GM18868 (cell line): ENCODE measurements at regions not wholly inside any gene's neighbourhood (a gene's known extent, or its start where the extent isn't known, plus 50 kb on each side); places are given as distances from the start of the nearest gene placed in this dataset.
"Not testable (repeated sequence)": the region's sequence is repeated elsewhere in the genome, so short reads cannot be mapped to it uniquely, and the experiment has no call there.

Experiments
- ATAC-seq: cut with Tn5 transposase; IDR thresholded peaks from one replicate; pipeline ENCODE4 v1.9.1; 2021; ENCODE audit warnings: mild to moderate bottlenecking, moderate library complexity; ENCODE audit not compliant: unreplicated experiment

DNA sequence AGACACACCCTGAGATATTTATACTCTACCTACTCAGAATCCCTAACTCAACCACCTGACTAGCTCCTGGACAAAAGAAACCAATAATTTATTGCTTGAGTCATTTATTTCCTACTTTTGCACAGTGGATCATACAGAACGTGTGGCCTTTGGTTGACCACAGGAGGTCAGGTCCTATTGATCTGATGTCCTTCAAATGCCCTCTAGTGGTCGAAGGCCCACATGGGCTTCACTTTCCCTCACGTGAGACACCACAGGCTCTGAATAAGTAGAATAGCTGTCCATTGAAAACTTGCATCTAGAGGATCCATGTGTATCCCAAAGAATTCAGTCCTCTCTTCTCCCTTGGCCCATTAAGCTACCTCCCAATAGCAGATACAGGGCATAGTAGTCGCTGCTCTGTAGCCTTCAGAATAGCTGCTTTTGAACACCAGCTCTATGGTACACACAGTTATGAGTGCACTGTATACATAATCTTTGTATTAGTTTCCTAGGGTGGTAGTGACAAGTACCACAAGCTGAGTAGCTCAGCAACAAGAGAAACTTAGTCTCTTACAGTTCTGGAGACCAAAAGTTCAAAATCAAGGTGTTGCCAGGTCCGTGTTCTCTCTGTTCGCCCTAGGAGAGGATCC lies 177.6 kb upstream of the SMARCA2 start:
- ATAC-seq, result peak; percentile 71

DNA sequence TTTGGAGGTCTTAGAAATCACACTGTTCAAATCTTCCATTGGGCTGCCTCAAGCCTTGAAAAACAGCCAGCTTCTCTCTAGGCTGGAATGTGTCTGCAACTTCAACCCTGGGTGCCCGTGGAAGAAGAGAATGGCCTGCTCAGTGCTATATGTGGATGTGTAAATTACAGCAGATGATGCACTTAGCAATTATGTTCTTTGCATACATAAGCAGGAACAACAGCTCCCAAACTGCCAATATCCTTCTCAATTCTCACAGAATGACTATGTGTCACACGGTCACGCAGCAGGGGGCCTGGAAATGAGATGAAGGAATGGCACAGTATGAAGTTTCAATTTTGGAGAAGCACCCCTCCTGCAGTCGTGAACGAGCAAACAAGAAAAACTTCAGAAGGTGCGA lies 175.2 kb upstream of the SMARCA2 start:
- ATAC-seq, result no peak

DNA sequence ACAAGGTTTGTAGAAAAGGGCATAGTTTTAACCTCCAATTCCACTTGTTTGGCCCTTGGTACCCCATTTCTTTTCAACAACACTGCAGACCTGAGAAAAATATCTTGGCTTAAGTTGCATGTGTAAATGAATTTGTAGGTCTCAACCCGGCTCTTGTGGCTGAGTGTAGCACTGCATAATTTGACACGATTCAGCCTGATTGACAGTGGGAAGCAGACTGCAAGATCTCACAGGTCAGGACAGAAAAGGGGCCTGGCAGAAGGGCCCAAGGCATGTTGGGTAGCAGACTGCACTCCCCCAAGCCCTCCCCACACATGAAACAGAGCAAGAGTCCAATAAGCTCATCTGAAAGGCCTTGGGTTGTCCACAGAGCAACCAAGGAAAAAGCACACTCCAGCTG lies 169.7 kb upstream of the SMARCA2 start:
- no peak for ATAC-seq

DNA sequence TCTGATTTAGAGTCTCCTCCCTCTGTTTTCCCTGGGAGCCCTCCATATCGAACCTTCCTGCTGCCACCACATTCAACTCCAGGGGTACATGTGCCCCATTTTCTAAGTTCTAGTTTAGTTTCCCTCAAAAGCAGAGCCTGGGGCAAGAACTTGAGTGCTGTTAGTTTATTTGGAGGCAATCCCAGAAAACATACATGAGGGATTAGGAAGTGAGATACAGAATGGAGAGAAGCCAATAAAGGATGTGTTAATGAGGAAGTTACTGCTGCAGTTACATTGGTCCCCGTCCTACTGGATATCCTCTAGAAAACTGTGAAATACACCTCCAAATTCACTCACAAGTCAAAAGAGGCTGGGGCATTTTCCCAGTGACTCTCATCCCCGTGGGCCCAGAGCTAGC lies 159.4 kb upstream of the SMARCA2 start:
- ATAC-seq, result no peak

DNA sequence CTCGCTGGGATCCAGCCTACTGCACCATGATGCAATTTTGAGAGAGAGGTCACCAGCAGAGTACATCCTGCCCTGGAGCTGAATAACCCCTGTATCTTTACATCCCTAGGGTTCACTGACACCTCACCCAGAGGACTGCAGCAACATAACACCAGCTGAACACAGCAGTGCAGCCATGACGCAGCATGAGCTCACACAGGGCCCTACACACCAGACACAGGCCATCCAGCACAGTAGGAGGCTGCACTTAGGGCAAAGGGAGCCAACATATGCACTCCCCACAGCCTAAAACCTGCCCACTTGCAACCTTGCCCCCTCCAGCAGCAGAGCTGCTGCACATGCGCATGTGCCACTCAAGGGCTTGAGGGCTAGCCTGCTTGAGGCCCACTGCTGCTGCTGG lies 157.3 kb upstream of the SMARCA2 start:
- ATAC-seq, result no peak

DNA sequence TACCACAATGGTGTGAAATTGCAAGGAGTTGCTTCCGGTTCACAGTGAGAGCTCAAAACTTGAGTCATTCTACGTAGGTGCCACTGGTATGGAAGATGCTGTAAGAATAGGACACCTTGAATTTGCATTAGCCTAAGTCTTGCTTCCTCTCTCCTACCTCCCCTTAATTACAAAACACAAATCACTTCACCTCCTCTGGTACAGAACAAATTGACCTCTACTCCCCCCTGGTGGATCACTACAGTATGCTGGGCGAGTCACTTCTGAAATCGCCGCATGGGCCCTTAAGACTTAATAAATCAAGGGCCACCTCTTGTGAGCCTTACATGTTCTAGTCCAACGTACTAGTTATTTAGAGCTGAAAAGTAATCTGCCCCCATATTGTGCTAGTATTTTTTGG lies 145.3 kb upstream of the SMARCA2 start:
- ATAC-seq, result peak; percentile 90

DNA sequence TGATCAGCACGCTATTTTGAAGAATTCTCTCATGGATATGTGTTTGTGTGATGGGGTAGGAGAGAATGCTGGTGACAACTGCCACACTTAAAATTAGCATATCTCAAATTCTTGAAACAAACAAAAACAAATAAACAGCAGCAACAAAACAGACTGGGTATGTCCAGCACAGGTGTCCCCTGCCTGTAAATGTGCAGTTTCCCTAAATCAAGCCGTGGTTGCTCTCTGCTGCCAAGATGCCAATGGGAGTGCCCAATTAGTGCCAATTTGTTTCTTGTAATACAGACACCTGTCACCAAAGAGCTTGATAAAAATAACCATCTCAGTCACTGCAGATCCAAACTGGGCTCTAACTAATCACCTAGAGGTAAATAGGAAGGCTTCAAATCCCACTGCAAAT lies 144.2 kb upstream of the SMARCA2 start:
- no peak for ATAC-seq

DNA sequence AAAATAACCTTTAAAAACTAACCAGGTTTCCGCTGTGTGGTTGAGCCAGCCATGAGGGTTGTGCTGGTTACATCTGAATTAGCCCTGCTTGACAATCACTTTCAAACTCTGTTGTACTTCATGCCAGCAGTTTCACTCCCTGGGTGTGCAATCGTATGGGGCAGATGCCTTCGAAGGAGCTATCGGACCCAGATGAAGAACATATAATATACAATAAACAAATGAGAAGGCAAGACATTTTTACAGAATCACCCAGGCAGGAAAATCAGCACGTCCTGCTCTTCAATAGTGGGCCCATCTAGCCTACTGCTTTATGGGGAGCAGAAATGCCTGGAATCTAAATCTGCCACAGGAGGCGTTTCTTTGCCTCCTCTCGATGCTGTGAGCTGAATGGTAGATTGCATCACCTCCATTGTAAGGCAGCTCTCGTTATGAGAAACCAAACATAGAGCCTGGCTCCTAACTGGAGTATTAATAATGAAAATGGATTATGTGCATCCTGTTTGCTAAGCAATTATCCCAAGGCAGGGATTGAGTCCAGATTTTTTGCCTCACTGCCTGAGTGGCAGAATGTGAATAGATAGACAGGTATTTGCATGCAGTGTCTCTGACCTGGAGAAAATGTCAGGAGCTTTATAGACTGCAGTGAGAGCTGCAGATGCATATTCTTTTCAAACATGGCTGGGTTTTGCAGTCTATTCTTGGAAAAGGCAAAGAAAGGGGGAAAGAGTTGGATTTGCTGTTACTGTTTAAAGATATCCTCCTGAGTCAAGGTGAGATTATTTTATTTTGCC lies 143.3 kb upstream of the SMARCA2 start:
- no peak for ATAC-seq

DNA sequence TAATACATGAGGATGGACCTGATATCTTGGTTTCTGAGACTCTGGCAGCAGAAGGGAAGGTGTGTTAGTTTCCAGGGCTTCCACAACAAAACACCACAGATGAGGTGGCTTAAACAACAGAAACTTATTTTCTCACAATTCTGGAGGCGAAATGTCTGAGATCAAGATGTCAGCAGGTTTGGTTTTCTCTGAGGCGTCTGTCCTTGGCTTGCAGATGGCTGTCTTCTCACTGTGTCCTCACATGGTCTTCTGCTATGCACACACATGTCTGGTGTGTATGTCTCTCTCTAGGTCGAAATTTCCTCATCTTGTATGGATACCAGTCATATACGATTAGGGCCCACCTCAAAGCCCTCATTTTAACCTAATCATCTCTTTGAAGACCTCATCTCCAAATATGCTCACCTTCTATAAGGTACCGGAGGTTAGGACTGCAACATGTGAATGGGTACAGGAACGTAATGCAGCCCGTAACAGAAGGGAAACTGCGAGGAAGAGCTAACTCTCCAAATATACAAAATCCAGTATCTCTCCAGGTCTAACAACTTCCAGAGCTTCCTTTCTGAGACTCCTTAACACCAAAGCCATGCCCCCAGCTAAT lies 139.8 kb upstream of the SMARCA2 start:
- ATAC-seq, result no peak

DNA sequence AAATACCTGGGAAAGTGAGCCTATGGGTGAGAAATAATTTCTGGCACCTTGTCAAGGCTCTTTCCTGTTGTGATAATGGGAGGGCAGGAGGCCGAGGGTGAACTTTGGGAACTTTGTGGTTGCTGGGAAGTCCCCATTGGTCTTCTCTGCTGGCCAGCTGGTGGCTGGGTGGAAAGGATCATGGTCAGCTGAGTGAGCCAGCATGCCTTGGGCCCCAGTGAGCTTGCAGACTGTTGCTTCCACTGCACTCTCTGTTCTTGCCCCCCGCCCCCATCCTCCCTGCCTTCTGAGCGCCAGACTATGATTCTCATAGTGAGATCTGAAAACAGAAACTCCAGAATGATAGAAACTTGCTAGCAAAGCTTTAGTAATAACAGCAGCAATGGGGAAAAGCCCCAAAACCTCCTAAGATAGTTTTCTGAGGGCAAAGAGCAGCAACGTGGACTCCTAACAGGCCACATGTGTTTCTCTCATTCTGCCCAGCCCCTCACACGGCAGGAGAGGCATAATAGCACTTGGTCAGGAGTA lies 139.2 kb upstream of the SMARCA2 start:
- peak; percentile 59 for ATAC-seq

DNA sequence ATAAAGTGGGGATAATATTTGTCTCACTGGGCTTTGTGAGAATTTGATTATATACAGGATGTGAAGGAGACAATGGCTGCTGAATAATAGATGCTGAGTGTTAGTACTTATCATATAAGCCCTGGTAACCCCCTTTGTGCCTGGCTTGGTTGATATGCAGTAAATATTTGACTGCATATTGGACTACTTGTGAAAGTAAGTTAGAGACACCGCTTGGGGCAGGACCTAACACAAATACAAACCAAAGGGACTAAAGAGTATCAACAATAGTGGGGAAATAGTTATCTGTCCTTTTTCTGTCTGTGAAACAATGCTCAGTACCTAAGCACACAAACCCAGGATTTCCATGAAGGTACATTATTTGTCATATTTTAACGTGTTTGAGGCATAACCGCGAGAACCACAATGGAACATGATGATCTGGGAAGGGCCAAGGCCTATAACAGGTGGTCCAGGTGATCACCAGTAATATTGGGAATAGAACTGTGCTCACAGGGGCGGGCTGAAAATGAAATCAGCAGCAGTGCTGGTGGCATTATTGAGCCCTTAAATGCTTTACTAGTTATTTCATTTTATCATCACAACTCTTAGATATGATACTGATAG lies 138.2 kb upstream of the SMARCA2 start:
- ATAC-seq, result no peak

DNA sequence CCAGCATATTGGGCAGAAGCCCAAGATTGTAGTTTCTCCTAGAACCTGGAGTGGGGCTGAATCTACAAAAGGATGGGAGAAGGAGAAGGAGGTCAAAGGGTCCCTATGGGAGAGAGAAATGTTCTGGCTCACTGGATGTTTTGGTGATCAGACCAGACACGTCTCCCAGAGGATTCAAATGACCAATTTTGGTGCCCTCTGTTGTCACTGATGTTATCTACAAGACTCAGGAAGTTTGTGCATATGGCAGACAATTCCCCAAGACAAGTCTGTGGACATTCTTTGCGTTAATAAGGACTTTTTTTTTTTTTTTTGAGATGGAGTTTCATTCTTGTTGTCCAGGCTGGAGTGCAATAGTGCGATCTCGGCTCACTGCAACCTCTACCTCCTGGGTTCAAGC lies 137.2 kb upstream of the SMARCA2 start:
- ATAC-seq, result no peak

DNA sequence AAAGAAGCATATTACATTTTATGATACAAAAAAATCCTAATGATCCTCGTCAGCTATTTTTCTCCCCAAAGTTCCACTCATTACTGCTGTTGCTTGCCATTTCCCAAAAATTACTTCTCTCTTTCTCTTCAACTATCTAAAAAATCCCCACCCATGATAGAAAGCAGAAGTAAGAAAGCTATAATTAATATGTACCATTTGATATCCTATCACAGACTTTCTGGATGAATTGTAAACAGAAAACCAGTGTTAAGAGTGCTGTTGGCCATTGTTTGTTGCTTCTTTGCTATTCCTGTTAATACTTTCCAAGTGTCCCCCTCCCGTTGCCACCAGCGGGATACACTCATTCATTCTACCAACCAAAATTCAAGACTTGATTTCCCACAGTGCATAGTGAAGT lies 136.3 kb upstream of the SMARCA2 start:
- no peak for ATAC-seq

DNA sequence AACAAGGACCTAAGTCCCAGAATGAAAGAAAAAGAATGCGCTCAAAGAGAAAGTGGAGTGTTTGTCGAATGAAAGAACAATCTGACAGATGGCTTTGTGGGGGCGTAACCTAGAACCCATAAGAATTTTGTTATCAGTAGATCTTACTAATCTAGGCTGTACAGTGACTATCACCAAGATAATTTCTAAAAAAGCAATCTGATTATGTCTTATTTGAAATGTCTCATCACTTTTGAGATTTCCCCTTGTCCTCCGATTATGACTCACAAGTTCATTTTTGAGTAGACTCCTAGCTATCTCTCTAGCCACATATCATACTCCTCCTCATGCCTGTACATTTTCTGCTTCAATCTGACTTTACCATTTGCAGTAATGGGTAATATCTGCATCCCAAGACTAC lies 135.6 kb upstream of the SMARCA2 start:
- peak; percentile 38 for ATAC-seq

DNA sequence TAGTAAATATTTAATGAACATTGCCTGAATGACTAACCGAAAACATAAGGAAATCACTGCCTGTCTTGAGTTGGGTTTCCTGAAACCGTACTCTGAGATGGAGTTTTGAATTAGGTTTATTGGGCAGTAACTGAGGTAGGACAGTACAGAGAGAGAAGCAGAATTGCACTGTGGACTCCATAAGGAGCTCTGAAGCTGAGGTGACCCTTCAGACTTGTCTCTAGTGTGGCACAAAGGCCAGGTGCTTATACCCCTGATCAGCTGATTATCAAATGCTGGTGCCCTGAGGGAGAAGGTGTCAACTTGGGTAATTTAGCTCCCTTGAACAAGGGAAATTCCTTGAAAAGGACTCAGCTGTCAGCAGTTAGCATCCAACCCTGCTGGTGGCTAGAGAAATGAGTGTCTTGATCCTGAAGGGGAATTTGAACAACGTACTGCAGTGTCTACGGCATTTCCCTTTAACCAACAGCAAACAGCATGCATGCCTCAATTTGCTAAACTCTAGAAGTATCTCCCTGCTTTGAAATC lies 135.0 kb upstream of the SMARCA2 start:
- no peak for ATAC-seq

DNA sequence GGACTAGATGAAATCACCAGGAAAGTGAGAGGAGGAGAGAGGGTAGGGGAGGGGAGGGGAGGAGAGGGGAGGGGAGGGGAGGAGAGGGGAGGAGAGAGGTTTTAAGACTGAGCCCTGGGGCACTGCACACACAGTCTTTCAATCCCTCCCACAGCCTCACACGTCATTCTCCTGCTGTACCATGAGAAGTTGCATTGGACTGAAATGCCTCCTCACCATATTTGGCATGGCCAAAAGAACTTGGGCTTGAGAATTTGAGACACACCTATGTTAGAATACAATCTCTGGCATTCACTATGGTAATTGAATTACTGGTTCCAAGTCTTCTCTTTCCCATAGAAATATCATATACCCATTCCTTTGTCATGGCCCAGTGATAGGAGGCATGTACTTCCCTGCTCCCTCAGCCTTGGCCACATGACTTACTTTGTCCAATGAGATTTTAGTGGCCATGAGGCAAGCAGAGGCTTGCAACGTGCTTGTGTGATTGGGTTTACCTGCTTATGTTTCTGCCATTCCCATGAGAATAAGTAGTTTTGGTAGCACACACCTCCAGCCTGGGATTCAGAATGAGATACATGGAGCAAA lies 133.3 kb upstream of the SMARCA2 start:
- ATAC-seq, result no peak

DNA sequence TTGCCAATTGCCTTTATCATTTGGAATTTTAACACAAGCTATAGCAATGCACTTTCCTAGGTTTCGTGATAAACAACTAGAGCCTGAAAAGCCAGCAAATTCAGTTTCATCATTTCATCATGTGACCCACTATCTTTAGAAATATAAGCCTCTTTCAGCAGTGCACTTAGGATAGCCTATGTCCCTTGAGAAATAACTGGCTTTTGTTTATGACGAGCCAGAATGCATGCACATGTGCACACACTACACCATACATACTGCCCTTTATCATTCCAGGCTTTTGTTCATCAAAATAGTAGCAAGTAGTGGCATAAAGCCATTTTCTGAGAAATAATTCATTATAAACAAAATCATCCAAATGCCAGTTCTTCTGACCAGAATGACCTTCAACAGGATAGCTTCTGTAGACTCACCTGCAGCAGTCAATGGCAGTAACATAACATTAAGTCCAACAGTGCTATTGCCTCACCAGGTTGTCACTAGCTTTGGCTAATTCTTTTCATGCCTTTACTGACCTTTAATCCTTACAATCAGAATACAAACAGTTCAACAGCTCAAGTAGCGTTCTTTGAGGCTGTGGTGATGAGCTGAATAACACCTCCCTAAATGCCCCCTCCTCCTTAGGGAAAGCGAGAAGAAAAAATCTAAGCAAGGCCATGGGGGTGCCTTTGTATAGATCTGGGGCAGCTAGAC lies 132.3 kb upstream of the SMARCA2 start:
- ATAC-seq, result no peak

DNA sequence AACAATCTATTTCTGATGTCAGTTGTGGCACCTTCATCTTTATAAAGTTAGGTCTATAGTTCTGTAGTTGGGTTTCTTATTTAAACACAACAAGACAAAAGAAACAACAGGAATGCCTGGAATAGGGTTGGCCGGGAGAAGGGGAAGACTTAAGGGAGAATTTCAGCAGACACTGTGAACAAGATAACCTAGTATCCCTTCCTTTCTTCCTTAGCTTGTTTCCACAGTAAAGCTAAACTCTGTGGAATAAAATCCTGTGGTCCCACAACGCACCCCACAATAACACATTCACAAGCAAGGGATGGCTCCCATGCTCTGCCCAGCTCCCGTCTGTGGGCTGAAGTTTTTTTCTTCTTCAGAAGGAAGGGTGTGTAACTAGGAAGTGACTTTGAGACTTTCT lies 124.9 kb upstream of the SMARCA2 start:
- no peak for ATAC-seq

DNA sequence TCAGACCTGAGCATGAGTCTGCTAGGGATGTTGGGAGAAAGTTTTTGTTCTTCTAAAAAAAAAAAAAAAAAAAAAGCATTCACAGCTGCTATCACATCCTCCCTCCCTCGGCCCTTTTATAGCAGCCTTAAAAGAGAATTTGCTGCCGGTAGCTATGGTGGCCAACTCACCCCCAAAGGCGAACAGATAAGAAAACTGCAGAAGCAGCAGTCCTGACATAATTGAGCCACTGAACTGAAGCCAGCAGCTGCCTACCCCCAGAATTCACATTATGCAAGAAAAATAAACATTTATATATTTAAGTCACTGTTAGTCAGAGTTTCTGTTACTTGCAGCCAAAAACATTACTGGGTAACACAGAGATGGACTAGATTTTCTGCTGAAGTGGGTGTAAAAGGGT lies 124.3 kb upstream of the SMARCA2 start:
- no peak for ATAC-seq

DNA sequence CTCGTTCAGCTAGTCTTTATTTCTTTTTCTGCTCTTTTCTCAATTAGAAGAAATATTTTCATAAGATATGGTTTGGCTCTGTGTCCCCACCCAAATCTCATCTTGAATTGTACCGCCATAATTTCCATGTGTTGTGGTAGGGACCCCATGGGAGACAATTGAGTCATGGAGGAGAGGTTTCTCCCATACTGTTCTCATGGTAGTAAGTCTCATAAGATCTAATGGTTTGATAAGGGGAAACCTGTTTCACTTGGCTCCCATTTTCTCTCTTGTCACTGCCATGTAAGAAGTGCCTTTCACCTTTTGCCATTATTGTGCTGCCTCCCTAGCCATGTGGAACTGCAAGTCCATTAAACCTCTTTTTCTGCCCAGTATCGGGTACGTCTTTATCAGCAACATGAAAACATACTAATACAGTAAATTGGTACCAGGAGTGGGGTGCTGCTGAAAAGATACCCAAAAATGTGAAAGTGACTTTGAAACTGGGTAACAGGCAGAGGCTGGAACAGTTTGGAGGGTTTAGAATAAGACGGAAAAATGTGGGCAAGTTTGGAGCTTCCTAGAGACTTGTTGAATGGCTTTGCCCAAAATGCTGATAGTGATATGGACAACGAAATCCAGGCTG lies 112.0 kb upstream of the SMARCA2 start:
- not testable (repeated sequence) for ATAC-seq
